ENCODE measurements at regions not wholly inside any gene's neighbourhood (a gene's known extent, or its start where the extent isn't known, plus 50 kb on each side); places are given as distances from the start of the nearest gene placed in this dataset.

GRCh38 chr6:164229716-164230115 is 815.2 kb downstream of the QKI start:
- TF ChIP-seq CTCF (IDR thresholded peaks at IDR 0.05; ENCODE audit: low read length): no peak
- TF ChIP-seq EZH2 (optimal IDR thresholded peaks at IDR 0.05; ENCODE audit: low read depth, low read length): no peak
- no peak for TF ChIP-seq EZH2phosphoT487 (IDR thresholded peaks at IDR 0.05; ENCODE audit: low read length)

Data from MM.1S (cell line).